Occipital lobe (tissue), 1 donor: ENCODE measurements at regions not wholly inside any gene's neighbourhood (a gene's known extent, or its start where the extent isn't known, plus 50 kb on each side); places are given as distances from the start of the nearest gene placed in this dataset.

Experiments
- DNase-seq: peaks from one replicate; lab custom pipeline; 2025; lab: John Stamatoyannopoulos, UW

DNA sequence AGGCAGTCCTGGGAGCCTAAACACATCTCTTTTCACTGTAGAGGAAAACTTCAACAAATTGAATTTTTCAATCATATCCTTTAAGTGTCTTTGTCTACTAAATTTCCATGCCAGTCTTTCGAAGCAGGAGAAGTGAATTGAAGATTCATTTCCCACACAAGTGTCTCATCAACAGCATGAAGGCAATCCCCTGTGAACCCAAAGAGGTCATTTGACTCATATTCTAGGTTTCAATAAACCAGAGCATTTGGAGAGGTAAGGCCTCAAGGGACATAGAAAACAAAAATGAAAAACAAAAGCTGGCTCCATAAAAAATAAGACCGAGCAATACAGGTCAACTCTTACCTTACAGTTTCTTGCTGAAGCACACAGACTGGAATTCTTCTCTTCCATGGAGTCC lies 94.1 kb upstream of the ATP1B1 start:
- no peak for DNase-seq

- no peak for DNase-seq
These were observed 92.7 kb upstream of the ATP1B1 start for GRCh38 chr1:169013821-169014220.

DNA sequence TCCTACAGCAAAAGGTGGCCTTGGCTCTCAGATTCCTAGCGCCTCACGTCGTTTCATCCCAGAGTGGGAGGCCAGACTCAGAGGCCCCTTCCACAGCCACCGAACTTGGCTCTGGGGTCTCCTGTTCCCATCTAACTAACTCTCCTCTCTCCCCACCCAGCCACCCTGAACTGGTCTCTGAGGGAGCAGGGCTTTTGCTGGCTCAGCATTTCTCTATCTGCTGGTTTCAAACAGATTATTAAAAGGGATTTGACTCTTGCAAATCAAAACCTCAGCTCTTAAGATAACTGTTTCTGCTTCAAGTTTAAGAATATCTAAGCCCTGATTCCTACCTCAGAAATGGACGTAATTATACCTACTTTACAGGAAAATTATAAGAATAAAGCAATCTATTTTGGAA lies 91.0 kb upstream of the ATP1B1 start:
- DNase-seq, result no peak

DNA sequence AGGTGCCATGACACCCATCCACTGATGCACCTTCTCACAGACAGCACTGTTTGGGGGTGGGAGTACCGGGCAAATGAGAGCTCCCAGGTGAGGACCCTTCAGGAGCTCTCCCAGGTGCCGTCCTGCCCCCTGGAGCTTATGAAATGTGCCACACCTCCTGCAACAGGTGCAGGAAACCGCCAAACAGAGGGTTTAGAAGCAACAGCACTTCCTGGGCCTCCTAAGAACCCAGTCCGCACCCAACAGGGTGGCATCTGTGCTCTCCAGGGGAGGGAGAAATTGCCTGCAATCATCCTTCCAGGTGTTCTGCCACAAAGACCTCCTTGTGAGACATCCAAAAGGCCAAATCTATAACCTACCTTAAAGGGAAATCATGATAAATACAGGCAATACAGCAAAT lies 87.7 kb upstream of the ATP1B1 start:
- no peak for DNase-seq

DNA sequence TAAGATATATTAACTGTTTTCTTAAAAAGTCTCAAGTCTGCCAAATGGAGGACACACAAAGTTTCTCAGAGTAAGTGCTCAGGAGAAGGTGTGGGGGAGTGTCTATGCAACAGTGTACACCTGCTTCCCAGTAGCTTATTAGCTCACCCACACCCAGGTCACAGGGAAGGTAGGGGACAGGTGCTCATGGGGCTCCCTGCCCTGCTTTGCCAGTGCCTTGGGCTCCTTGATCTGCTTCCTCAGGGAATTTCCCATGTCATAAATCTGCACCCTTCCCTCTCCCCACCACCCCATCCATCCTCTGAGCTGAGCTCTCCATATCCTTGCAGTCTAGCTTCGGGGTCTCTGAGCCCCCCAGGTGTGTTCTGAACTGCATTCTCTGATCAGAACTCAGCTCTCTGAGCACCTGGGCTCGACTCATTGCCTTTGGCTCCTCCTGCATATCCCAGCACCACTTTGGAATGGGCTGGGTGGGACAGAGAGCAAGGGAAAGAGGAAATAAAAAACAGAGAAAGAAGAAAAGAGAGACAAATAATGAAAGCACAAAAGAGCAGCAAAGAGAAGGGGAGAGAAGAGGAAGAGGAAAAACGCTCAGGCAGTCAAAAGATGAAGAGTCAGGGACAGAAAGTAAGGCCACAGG lies 87.0 kb upstream of the ATP1B1 start:
- no peak for DNase-seq

GRCh38 chr1:169020684-169021083 lies 85.8 kb upstream of the ATP1B1 start:
- DNase-seq, result no peak

GRCh38 chr1:169022648-169023047 lies 83.8 kb upstream of the ATP1B1 start:
- no peak for DNase-seq

- DNase-seq, result no peak
These were observed 82.2 kb upstream of the ATP1B1 start for GRCh38 chr1:169024255-169024654.

- DNase-seq, result no peak
These were observed 81.7 kb upstream of the ATP1B1 start for GRCh38 chr1:169024800-169025271.

- DNase-seq, result no peak
These were observed 81.1 kb upstream of the ATP1B1 start for GRCh38 chr1:169025412-169025811.

GRCh38 chr1:169027607-169028320 lies 78.7 kb upstream of the ATP1B1 start:
- DNase-seq, result no peak

- no peak for DNase-seq
These were observed 74.8 kb upstream of the ATP1B1 start for GRCh38 chr1:169031566-169032224.

DNA sequence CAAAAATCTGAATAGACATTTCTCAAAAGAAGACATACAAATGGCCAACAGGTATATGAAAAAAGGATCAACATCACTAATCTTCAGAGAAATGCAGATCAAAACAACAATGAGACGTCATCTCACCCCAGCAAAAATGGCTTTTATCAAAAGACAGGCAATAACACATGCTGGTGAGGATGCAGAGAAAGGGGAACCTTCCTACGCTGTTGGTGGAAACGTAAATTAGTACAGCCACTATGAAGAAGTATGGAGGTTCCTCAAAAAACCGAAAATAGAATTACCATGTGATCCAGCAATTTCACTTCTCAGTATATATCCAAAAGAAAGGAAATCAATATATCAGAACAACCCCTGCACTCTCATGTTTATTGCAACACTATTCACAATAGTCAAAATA lies 65.1 kb upstream of the ATP1B1 start:
- DNase-seq, result no peak

DNA sequence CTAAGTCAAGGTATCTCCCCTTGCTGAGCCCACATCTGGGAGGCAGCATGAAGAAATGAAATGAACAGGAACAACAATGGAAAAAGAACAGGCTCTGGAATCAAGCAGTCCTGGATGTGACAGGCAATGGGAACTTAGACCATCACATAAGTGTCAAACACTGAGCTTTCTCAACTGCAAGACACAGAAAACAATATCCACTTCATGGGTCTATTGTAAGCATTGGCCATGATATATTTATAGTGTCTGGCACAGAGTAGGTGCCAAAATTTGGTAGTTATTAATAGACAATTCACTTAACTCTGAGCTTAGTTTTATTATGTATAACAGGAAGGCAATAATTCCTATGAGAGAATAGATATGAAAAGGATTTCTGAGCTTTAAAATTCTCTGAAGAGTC lies 64.1 kb upstream of the ATP1B1 start:
- DNase-seq, result no peak

- DNase-seq, result no peak
These were observed 62.7 kb upstream of the ATP1B1 start for GRCh38 chr1:169043823-169044222.

DNA sequence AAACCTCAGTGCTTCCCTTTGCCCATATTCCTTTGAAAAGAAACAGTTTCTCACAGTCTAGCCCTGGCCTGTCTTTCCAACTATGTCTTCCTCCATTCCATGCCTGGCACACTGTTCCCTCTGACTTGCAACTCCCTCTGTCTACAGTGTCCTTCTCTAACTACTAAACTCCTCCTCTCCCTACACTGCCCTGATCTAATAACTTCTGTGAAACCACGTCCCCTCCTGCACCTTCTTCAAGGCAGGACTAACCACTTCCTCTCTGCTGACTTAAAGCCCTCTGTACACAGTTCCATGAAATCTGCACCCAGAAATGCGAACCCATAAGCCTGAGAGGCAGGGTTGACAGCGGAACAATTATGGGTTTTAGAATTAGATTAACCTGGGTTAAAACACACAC lies 62.2 kb upstream of the ATP1B1 start:
- no peak for DNase-seq

DNA sequence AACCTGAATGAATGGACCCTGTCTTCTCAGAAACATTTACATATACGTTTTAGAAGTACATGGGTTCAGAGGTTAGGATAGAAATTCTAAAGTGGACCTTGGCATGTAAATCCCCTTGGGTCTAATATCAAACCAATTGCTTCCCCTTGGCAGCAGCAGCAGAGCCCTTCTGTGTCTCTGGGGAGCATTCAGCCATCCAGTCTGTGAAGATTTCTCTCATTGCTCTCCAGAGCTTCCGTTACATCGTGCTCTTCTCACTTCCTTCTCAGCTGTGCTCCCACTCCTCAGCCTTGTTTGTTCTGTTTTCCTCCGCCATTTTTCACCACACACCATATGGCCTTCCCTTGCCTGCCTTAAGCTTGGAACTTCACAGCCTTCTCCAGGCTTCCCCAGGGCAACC lies 61.5 kb upstream of the ATP1B1 start:
- no peak for DNase-seq

DNA sequence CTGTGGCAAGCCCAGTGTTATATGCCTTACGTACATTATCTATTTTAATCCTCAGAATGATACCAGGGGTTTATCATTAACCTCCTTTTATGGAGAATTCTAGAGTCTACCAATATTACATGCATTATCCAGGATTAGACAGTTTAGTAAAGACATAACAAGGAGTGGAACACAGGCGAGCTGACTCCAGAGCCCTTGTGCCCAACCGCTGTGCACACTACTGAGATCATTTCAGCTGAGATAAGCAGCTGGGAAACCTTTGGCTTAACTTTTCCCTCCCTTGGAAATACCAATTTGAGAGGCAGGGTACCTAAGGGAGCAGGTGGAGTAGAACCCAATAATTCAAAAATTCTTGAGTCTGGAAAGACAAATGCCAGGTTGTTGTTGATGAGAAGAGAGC lies 59.8 kb upstream of the ATP1B1 start:
- DNase-seq, result no peak

DNA sequence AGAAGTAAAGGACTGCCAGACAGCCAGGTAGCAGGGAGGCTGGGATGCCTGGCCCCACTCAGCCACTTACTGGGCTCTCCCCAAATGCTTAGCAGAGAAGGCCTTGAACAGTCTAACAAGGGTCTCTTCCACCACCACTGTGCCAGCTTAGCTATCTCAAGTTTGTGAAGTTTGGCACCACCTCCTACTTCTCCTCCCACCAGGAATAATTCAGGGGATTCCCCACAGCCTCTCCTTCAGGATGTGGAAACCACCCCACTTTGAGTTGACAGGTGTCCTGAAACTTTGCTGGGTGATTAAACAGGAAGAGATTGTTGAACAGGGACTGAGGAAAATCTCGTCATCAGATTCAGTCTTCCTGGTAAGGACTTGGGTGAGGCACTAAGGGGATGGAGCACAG lies 59.4 kb upstream of the ATP1B1 start:
- no peak for DNase-seq

- no peak for DNase-seq
These were observed 58.4 kb upstream of the ATP1B1 start for GRCh38 chr1:169048043-169048442.

DNA sequence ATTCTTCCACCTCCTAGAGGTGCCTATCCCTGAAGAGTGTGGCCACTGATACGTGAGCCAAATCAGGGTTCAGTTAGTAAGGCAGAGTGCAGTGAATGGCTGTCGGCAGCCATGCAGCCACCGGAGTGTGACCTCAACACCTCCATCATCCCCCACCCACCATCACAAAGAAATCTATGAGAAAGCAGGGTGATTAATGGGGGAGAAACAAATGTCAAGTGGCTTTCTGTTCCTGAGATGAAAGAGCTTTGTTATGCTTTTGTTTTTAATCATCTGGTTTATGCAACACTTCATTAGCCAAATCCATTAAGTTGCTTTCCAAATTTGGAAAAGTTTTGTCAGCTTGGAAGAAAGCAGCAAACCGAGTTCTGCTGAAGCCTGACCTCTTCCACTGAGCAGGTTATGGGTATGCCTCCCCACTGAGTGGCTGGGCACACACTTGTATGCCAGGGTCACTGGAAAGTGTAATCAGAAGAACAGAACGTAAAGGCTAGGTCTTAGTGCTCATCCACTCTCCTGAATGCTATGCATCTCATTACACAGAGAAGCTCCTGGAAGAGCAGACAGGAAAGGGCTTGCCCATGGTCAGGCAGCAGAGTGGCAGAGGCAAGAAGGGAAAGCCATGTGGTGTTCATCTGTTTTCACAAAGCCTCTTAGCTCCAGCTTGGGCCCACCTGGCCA lies 57.1 kb upstream of the ATP1B1 start:
- no peak for DNase-seq

DNA sequence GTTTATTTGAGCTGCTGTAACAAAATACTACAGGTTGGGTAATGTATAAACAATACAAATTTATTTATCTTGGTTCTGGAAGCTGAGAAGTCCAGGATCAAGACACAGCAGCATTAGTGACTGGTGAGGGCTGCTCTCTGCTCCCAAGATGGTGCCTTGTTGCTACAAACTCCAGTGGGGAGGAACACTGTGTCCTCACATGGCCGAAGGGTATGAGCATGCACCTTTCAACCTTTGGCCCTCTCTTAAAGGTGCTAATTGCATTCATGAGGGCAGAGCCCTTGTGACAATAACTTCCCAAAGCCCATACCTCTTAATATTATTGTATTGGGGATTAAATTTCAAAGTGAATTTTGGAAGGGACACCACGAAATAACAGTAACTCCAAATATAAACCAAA lies 55.3 kb upstream of the ATP1B1 start:
- no peak for DNase-seq
